GM18507 (cell line): ENCODE measurements at regions not wholly inside any gene's neighbourhood (a gene's known extent, or its start where the extent isn't known, plus 50 kb on each side); places are given as distances from the start of the nearest gene placed in this dataset.
"Not testable (repeated sequence)": the region's sequence is repeated elsewhere in the genome, so short reads cannot be mapped to it uniquely, and the experiment has no call there.

ENCODE experiments used
- DNase-seq: peaks from one replicate; pipeline ENCODE4 v3.0.0; 2011; ENCODE audit warnings: low read depth; ENCODE audit not compliant: insufficient read length; ENCODE audit errors: extremely low spot score
- FAIRE-seq: peaks from 2 replicates; lab custom pipeline; 2011; peaks lifted over from hg19 to GRCh38; lab: Jason Lieb, UNC

DNA sequence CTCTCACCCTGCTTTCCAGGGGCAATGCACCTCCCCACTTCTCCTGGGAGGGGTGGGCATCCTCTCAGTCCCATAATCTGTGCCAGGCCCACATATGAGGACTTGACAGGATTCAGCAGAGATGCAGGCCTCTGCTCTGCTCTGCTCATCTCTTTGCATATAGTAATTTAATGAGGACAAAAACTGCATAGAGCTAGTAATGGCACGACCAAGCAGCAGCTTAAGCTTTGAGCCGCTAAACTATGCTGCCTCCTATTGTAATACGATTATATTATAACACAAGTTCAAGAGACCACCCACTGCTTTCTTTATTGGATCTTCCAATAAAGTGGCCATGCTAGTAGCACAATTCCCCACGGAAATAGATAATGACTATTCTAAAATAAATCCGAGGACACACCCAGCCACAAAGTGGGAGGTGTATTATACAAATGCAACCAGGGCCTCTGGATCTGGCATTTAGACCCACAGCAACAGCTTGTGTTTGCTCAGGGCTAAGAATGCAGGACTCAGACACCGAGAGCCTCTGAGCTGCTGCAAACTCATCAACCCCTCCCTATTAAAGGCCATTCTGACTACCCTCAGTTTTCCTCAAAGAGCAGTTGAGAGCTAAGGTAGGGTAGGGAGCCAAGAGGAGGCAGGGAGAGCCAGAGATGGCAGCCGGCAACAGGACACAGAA is 93.6 kb upstream of the PLGLB2 start:
- not testable (repeated sequence) for DNase-seq, FAIRE-seq

DNA sequence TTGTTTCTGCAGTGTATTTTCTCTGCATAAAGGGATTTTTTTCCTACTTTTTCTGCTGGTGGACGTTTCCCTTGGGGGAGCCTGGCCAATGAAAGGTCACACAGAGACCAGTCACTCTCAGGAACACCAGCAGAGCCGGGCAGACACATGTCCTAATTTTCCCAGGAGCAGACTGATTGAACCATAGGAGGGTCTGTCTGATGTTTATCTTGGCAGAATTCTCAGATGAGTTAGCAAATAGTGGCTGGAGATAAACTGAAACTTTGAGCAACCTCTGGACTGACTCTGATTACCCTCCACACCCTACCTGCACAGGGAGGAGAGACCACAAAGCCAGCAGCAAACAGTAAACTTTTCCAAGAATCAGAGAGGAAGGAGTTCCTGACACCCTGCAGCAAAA is 90.0 kb upstream of the PLGLB2 start:
- FAIRE-seq, DNase-seq: not testable (repeated sequence)

DNA sequence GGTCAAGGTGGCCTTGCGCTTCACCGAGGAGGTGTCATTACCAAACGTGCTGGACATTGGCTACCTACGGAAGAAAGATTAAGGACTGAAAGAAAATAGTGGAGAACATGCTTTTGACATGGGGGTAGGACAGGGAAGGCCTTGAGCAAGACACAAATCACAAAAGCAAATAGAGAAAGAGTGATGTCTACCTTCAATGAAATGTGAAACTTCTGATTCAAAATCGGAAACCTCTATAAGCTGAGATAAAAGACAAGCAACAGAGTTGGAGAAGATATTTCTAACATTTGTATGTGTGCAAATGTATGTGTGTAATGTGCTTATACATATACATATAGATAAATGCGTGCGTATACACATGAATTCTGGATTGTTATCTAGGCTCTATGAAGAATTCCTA is 89.5 kb upstream of the PLGLB2 start:
- DNase-seq, FAIRE-seq: not testable (repeated sequence)

DNA sequence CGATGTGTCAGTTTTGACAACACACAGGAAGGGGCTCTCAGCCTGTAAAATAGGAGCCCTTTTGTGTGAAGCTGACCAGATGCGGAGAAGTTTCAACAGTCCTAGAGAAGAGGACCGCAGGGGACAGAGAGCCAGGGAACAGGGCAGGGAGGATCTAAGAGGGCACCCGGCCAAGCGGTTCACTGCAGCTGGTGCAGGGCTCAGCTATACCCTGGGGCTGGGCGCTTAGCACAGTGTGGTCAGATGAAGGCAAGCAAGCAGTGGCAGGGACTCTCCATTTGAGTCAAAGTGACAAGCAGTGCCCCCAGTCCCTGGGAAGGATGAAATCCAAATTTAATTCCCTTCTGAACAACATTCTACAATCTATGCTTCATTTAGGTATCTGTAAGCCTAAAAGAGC is 88.9 kb upstream of the PLGLB2 start:
- not testable (repeated sequence) for DNase-seq, FAIRE-seq

DNA sequence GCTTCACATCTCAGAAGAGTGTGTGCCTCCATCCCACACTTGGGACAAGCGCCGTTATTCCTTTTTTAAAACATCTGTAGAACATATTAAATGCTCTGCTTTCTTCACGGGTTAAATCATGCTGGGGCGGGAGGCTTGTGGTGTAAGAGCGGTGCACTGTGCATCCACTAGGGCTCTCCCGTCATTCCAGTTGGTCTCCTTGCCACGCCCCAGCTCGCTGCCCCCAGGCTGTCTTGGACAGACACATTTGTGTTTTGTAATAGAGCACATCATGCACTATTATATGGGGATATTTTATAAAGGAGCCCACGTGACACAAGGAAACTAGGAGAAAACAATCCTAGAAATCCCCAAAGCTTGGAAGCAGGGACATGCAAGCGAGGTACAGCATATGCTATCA is 87.7 kb upstream of the PLGLB2 start:
- not testable (repeated sequence) for FAIRE-seq, DNase-seq

DNA sequence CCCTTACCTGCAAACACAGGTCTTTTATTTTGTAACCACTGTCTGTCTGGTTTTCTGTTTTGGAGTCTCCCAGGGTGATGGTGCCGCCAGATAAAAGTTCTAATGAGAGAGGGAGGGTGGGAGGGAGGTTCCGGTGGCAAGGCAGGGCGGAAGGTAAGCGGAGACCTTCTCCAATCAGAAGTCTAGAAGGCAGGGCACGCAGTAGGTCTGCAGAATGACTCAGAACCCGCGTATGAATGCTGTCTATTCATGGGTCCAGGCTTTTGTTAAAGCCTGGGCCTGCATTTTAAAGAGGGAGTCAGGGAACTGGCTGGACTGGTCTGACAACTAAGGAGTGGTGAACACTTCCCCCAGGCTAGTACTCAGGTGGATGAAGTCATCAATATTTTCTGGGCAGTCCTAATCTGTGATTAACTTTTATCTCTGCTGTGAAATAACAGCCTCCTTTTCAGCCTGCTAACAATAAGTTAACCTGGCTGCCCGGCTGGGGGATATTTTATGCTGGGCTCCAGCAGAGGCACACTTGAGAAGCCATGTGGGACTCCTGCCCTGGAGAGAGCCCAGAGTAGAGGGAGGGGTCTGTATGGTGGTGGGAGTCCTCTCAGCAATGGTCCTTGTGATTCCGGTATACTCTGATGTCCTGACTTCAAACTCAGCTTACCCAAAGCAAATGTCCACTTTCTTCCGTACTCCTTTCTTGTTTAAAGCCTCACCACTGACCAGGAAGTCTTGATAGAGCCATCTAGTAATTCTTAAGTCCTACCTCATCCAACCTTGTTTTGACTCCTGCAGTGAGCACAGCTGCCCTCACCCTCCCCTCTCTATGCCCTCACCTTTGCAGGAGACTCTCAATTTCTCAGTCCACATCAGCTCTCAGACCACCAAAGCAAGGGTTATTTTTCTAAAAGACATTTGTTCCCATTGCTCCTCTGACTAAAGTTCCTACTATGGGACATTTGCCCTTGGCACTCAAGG is 85.3 kb upstream of the PLGLB2 start:
- FAIRE-seq, DNase-seq: not testable (repeated sequence)

DNA sequence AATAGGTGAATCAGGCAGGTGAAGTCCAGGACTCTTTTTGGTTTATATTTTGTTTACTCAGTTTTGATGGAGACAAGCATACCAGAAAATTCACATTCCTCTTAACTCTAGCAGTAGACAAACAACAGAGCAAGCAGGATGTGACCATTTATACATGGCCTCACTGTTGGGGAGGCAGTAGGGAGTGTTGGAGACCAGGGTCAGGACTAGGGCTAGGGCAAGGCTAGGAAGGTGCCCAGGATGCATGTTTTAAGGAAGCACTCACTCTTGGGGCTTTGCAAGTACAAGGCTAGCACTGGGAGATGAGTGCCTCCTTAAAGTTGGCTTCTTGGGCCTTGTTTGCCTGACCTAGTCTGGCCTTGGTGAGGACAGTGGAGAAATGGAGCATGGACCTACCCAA is 84.5 kb upstream of the PLGLB2 start:
- FAIRE-seq, DNase-seq: not testable (repeated sequence)

DNA sequence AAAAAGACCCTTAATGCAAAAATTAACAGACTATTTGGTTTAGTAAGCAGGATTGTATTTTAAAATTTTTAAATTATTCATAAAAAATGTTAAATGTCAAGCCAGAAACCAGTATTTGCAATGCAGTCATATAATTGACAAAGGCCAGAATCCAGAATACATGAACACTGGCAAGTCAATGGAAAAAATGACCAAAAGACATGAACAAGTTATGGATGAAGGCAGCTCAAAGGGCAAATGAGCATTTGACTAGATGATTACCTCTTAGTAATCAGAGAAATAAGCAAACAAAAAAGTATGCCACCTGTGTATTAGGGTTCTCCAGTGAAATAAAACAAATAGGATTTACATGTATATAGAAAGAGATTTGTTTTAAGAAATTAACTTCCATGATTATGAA is 80.9 kb upstream of the PLGLB2 start:
- FAIRE-seq, DNase-seq: not testable (repeated sequence)

DNA sequence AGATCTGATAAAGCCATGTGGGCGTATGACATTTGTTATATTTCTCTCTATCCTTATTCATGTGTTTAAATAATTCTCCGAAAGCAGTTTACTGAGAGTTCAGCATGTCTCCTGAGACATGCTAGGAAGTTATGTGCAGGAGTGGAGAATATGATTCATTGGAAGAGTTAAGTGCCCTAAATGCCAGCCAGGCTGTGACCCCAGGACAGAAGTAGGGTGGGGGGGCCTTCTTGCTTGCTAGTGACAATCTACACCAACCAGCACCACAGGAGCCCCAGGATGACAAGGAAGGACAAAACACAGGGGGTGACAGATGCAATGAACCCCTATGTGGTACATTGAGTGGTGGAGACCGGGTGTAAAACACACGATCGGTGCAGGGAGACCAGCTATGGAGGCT is 79.5 kb upstream of the PLGLB2 start:
- DNase-seq, FAIRE-seq: not testable (repeated sequence)

DNA sequence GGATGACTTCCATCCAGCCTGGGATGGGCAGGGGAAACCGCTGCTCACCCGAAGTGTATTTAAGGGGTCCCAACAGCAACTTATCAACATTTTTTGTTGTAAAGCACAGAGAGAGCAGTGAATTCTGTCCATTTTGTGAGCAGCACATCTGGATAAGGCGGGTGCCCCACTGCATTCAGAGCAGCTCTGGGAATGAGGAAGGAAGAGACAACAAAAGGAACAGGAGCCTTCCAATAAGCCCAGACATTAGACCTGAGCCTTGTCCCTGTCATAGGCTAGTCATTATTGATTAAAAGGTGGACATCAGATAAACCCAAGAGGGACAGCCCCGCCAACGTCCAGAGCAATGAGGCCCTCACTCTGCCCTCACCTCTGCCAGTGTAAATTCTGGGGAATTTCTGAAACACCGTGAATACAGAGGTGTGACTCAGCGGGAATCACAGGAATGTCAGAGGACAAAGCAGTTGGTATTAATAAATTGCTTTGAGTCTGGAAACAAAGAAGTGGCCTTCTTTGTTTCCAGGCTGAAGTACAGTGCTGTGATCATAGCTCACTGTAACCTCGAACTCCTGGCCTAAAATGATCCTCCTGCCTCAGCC is 78.2 kb upstream of the PLGLB2 start:
- not testable (repeated sequence) for DNase-seq, FAIRE-seq

DNA sequence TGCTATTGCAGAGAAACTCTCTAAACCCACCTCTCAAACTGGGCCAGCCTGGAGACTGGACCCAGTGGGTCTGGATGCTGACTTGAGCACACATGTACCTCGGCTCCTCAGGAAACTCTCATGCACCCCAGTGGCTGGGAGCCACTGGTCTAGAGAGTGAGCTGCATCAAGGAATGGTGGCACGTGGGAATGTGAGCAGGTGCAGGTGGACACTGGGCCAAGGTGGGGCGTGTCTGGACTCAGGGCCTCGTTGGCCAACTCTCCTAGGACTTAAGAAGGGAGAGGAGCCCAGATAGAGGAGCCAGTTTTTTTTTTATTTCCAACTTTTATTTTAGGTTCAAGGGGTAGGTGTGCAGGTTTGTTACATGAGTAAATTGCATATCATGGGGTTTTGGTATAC is 75.5 kb upstream of the PLGLB2 start:
- DNase-seq, FAIRE-seq: not testable (repeated sequence)

DNA sequence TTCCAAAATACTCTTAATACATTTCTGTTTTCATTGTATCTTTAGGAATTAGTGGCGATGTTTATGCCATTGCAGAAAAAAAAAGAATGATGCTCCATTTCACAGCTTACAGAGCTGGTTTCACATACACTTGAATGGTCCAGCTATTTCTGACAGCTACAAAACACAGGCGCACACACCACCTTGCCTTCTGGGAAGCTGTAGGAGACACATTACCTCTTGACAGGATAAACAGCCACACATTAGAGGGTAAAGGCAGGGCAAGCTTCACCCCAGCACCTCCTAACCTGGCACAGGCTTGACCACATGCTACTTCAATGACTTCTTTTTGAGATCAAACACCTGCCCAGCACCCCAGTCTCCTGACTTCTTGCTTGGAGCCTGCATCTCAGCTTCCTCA is 73.2 kb upstream of the PLGLB2 start:
- FAIRE-seq, DNase-seq: not testable (repeated sequence)

DNA sequence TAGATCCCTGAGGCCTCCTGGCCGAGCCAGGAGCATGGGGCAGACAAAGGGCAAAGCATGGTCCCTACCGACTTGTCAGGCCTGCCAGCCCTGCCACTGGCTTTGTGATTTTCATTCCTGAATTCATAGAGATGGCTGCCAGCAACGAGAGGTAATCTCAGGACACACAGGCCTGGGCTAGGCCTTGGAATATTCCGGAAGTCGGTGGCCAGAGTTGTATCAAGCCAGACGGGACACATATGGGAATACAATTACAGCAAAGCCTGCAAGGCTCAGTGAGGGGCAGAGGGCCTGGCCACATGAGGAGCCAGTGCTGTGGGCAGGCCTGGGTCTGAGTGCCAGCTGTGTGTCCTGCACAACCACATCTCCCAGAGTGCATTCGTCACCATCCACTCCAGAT is 72.4 kb upstream of the PLGLB2 start:
- not testable (repeated sequence) for DNase-seq, FAIRE-seq

DNA sequence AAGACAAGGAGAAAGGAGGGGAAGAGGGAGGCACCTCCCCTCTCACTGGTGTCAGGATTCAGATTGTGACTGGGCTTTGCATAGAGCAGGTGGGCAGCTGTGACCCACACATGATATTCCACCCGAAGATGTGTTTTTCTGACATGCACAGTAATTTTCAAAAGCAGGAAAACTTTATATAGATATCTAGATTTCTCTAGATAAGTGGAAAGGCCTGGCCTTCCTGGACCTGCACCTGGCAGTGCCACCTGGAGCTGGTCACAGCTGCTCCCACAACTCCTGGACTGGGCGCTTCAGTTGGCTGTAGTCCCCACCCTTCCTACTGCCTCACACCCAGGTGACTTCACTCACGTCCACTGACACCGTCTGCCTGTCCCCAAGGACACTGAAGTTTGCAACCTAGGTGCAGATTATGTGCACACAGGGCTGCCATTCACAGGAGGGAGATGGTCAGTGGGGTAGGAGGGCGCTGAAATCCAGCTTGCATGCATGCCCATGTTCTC is 70.4 kb upstream of the PLGLB2 start:
- not testable (repeated sequence) for FAIRE-seq, DNase-seq

DNA sequence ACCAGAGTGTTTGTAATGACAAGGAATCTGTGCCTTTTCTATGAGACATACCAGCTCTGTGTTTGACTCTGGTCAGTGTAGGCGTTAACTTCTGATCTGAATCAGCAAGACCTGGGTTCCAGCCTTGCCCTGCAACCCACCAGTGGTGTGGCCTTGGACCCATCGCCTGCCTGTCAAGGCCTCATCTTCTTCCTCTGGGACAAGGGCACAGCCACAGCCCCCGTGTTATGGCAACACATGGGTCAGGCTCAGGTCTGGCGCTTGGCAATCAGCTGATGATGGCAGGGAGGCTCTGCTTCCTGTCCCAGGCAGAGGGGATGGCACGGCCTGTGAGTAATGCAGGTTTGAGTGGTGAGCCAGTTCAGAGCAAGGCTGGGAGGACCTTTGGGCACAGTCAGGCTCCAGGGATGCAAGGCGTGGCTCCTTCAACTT is 69.1 kb upstream of the PLGLB2 start:
- not testable (repeated sequence) for FAIRE-seq, DNase-seq

DNA sequence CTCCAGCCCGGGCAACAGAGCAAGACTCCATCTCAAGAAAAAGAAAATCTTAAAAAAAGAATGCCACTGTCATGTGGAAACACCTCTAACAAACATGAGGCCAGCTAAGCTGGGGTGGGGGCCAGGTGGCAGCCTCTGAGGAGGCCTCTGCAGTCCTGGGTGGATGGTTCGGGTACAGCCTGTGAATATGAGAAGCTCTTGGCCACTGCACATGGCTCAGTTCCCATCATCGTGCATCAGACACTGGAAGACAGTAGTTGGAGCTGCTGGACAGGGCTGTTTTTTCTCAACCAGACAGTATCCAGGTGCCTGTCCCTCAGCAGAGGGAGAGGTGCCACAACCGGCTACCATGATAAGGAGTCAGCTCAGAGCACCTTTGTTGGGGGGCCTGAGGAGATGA is 67.9 kb upstream of the PLGLB2 start:
- not testable (repeated sequence) for DNase-seq, FAIRE-seq

DNA sequence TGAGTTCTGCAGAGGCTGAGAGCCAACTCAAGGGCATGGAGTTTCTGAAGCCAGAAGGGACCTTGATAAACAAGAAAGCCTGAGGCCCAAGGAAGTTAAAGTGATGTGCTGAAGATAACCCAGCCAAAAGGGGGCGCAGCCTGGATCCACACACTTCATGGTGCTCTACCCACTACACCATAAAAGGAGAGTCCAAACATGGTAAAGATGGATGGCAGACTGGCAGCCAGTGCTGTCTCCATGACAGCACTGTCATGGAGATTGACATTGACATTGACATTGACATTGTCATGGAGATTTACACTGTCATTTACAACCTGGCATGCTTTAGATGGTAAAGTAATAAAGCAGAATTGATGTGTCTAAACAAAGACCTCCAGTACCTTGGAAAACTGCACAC is 67.2 kb upstream of the PLGLB2 start:
- DNase-seq, FAIRE-seq: not testable (repeated sequence)

DNA sequence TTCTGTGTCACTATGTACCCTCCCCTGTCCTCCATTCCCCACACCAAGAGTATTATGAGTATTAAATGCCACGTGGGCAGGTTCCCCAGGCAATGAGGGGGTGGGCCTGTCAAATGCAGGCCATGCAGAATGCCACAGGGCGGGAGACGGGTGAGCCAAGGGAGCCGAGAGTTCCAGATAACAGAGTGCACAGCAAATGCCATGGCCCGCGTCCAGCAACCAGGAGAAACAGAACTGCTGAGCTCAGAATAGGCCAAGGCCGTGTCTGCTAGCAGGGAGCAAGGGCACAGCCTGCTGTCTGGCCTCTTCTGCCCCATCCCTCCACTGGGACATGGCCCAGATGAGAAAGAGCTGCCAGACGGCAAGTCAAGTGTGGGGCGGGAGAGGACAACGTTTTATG is 64.4 kb upstream of the PLGLB2 start:
- not testable (repeated sequence) for FAIRE-seq, DNase-seq

DNA sequence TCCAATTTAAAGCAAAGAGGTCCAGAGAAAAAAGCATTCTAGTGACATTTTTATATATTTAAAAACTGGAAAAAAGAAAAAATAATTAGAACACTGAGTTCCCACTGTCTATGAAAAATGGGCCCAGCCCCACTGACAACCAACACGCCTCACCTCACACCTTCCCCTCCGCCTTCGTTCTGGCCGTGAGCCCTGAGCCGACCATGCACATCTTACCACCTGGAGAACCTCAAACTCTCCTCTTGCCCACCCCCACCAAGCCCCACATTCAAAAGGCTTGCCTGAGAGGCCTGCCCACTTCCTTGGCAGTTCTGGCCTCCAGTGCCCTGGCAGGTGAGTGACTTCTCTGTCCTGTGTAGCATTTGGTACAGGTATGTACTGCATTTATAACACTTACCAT is 63.9 kb upstream of the PLGLB2 start:
- FAIRE-seq, DNase-seq: not testable (repeated sequence)
